Activated naive CD4-positive, alpha-beta T cell treated with anti-CD3 and anti-CD28 coated beads, Interleukin-2, amount 10 ng/mL, durations not matched to agents 7 days and 5 days (primary cell): ENCODE measurements at regions not wholly inside any gene's neighbourhood (a gene's known extent, or its start where the extent isn't known, plus 50 kb on each side); places are given as distances from the start of the nearest gene placed in this dataset.

Source experiments
- CTCF ChIA-PET: fragments of 350-600 bp; sonication (Branson Sonifier 250); formaldehyde crosslinking; loops from one replicate; lab custom pipeline; 2021; ENCODE audit warnings: antibody characterized with exemption; lab: Charles Lee
- DNase-seq: peaks from one replicate; pipeline ENCODE4 v3.0.0-alpha.2; 2020
- H3K27ac Mint-ChIP-seq: one replicate; pipeline ENCODE4 v1.8.0; 2021; ENCODE audit warnings: mild to moderate bottlenecking, moderate library complexity, mixed read lengths
- H3K27me3 Mint-ChIP-seq: one replicate; pipeline ENCODE4 v1.8.0; 2021; ENCODE audit warnings: mild to moderate bottlenecking, mixed read lengths
- H3K36me3 Mint-ChIP-seq: one replicate; pipeline ENCODE4 v1.8.0; 2021; ENCODE audit warnings: mixed read lengths
- H3K4me1 Mint-ChIP-seq: one replicate; pipeline ENCODE4 v1.8.0; 2021; ENCODE audit warnings: mixed read lengths
- H3K4me3 Mint-ChIP-seq: one replicate; pipeline ENCODE4 v1.8.0; 2021; ENCODE audit warnings: mild to moderate bottlenecking, moderate library complexity, mixed read lengths
- H3K9me3 Mint-ChIP-seq: one replicate; pipeline ENCODE4 v1.8.0; 2021; ENCODE audit warnings: mixed read lengths

DNA sequence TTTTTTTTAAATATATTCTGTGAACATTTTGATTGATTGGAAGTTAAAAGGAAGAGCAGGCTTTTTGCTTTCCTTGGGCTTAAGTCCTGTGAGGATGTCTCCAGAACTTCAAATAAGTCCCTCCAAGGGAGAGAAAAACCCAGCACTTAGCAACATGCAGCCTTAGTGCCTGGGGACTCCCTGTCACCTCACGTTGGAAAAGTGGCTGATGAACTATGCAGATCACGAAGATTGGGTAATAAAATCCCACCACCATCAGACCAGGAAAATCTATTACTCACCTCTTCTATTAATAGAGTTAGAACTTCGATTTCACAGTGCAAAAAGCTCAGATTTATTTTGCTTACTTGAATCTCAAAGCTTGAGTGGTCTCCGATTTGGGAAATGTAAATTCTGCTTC is 507.0 kb downstream of the MAT2B start:
- no peak overlapping the region for H3K27ac Mint-ChIP-seq
- no peaks in the 10 kb centered on the region for H3K4me1 Mint-ChIP-seq
- H3K27me3 Mint-ChIP-seq = no peaks in the 10 kb centered on the region
- no peaks in the 10 kb centered on the region for H3K36me3 Mint-ChIP-seq
- no peak overlapping the region for H3K4me3 Mint-ChIP-seq
- H3K9me3 Mint-ChIP-seq = no peaks in the 10 kb centered on the region
- DNase-seq = no peak
- CTCF ChIA-PET = interaction anchor here (0.8 to 0.9 kb wide), 2 partner anchors 10 to 446 kb away, joined by 3 to 4 read pairs; no protein-coding TSS in a partner anchor

DNA sequence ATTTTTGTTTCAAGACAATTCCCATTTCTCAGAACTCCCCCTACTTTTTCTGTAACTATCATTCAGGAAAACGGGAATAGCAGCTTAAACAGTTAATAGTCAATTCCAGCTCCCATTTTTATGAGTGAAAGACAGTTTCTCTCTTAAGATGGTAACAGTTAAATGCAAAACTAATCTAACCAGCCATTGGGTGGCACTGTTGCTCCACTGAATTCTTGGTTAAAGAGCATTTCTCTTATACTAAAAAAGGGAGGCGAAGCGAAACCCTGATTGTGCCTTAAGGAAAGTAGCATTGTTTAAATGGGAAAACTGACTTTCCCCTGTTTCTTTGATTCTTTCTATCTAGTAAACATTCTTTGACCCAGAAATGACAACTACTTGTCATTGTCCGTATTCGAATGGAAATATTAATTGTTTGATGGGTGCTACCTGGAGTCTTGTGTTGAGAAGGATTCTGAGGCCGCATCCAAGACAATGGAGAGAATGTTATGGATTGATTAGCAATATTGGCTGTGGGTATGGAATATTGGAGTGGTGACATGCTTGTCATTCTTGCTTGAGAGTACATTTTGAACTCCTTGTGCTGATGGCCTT is 507.8 kb downstream of the MAT2B start:
- CTCF ChIA-PET = interaction anchor here (0.8 to 0.9 kb wide), 2 partner anchors 9 to 447 kb away, joined by 3 to 4 read pairs; no protein-coding TSS in a partner anchor
- H3K27me3 Mint-ChIP-seq = no peaks in the 10 kb centered on the region
- H3K36me3 Mint-ChIP-seq = no peaks in the 10 kb centered on the region
- no peak overlapping the region for H3K4me3 Mint-ChIP-seq
- DNase-seq = peak; percentile 50
- no peaks in the 10 kb centered on the region for H3K9me3 Mint-ChIP-seq
- H3K27ac Mint-ChIP-seq = no peak overlapping the region
- no peaks in the 10 kb centered on the region for H3K4me1 Mint-ChIP-seq

DNA sequence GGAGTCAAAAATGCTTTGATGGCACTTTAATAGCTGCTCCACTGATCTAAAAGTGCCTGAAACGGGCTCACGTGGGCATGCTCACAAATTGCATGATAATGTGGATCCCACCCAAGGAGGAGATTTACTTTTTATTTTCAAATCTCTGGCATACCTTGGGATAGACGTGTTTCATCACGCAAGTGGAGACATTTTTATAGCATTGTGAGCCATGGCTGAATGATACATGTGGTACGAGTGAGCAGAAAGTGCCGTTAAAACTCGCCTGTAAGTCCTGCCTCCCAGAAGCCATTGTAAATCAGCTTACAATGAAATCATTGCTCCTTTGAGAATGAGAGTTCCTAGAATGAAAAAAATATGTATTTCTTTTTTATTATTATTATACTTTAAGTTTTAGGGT is 514.7 kb downstream of the MAT2B start:
- CTCF ChIA-PET = no interaction called here
- no peaks in the 10 kb centered on the region for H3K4me1 Mint-ChIP-seq
- no peak overlapping the region for H3K27ac Mint-ChIP-seq
- DNase-seq = no peak
- H3K9me3 Mint-ChIP-seq = no peaks in the 10 kb centered on the region
- no peaks in the 10 kb centered on the region for H3K36me3 Mint-ChIP-seq
- H3K4me3 Mint-ChIP-seq = no peak overlapping the region
- no peaks in the 10 kb centered on the region for H3K27me3 Mint-ChIP-seq

DNA sequence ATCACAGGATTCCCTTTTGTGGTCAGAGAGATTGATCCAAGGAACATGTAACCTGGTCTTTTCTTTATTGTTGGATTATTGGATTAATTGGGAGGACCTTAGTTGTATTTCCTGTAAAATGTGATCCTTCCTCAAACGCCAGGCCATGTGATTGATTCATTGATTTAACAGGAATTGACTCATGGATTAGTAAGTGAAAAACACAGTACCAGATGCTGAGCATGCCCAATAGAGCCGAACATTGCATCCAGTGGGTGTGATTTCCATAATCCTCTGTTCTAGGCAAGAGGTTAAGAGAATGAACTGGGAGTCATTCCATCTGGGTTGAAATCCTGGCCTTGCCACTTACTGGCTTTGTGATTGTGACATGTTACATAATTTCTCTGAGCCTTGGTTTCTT is 522.3 kb downstream of the MAT2B start:
- Mint-ChIP-seq H3K36me3 (no peaks in the 10 kb centered on the region), H3K27ac (no peak overlapping the region), H3K9me3 (peaks cover 2% of the 10 kb centered on the region), H3K4me1 (no peaks in the 10 kb centered on the region), H3K4me3 (no peak overlapping the region), H3K27me3 (no peaks in the 10 kb centered on the region)
- CTCF ChIA-PET = no interaction called here
- no peak for DNase-seq

DNA sequence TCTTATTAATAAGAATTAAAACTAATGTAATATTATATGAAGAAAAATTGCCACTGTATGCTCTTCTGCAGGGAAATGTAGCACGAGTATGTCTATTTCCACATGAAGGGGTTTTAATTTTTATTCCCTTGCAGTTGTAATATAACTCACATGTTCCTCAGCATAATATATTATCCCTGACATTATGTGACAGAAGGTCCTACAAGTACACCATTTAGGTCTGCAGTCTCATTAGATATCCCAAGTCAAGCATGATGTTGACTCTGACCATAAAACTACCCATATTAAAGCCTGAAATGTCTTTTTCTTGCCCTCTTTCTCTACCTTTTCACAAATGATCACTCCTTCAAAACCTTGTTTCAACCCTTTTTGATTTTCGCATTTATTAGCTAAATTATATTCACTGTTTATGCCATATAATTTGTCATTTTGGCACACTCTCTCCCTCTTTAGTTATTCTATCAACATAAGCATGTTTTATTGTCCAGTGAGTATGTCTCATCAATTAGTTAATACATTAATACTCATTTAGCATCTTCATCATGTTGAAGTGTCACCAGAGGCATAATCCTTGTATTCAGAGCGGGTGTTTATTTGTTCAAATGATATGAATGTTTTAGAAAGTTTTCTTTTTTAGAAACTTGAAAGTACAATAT is 532.8 kb downstream of the MAT2B start:
- H3K27ac Mint-ChIP-seq = no peak overlapping the region
- CTCF ChIA-PET = no interaction called here
- no peak overlapping the region for H3K4me3 Mint-ChIP-seq
- peaks cover 2% of the 10 kb centered on the region for H3K9me3 Mint-ChIP-seq
- no peaks in the 10 kb centered on the region for H3K4me1 Mint-ChIP-seq
- no peaks in the 10 kb centered on the region for H3K27me3 Mint-ChIP-seq
- H3K36me3 Mint-ChIP-seq = no peaks in the 10 kb centered on the region
- DNase-seq = no peak

DNA sequence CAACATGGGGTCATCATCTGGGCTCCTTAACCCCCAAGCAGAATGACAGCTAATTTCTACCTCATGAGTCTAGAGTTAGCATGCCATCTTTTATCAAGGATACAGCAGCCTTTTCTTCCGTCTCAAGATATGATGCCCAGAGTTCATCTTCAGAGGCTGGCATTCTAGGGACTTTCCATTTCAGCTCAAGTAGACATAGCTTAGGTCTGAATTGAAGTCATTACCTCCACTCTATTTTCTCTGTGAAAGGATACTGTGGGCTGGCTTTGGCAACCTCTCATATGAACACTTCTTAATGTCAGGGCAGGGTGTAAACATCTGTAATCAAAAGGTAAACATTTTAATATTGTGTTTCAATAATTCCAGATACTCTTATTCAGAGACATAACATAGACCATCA is 535.7 kb downstream of the MAT2B start:
- H3K27ac Mint-ChIP-seq = no peak overlapping the region
- H3K36me3 Mint-ChIP-seq = no peaks in the 10 kb centered on the region
- CTCF ChIA-PET = no interaction called here
- no peak overlapping the region for H3K4me3 Mint-ChIP-seq
- DNase-seq = no peak
- no peaks in the 10 kb centered on the region for H3K4me1 Mint-ChIP-seq
- no peaks in the 10 kb centered on the region for H3K27me3 Mint-ChIP-seq
- peaks cover 4% of the 10 kb centered on the region for H3K9me3 Mint-ChIP-seq

DNA sequence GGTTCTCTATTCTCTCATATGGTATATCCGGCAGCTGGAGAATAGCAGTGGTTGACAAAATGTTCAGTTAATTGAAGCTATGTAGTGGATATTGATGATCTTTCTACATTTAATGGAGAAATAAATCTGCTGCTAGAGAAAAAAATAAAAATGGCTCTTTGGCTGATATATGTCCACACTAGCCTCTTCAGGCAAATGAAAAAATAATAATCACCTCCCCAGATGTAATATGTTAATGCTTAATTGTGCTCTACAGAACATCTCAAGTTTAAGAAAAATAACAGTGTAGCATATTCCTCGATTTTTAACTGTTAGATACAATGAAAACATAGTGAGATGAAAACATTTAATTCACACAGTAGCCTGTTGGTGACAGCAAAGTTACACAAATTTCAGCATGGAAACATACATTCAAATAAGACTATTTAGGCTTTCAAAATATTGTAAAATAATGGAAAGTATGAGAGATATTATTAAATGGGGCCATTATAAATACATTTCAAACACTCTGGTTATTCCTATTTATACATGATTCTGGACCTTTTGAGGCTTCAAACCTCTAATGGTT is 543.0 kb downstream of the MAT2B start:
- H3K4me3 Mint-ChIP-seq = no peak overlapping the region
- no peak overlapping the region for H3K27ac Mint-ChIP-seq
- no peak for DNase-seq
- no peaks in the 10 kb centered on the region for H3K27me3 Mint-ChIP-seq
- no peaks in the 10 kb centered on the region for H3K36me3 Mint-ChIP-seq
- H3K4me1 Mint-ChIP-seq = no peaks in the 10 kb centered on the region
- CTCF ChIA-PET = no interaction called here
- H3K9me3 Mint-ChIP-seq = peaks cover 2% of the 10 kb centered on the region

DNA sequence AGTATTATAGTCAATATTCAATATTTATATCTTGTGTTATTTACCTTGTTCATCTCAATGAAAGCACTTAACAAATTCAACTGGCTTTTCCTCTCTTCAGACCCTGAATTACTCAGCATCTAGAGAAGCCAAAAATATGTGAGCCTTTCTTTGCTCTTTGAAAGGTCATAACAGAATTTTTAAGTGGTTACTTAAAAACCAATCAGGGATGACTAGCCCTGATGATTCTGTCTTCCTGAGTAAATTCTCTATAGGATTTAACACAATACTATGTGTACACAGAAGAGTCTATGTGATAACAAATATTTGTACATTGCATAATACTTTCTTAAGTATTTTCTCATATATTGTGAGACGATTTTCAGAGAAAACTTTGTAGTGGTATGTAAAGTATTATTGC is 546.3 kb downstream of the MAT2B start:
- Mint-ChIP-seq H3K27ac (no peak overlapping the region), H3K9me3 (no peaks in the 10 kb centered on the region), H3K27me3 (no peaks in the 10 kb centered on the region), H3K4me1 (no peaks in the 10 kb centered on the region), H3K4me3 (no peak overlapping the region), H3K36me3 (no peaks in the 10 kb centered on the region)
- CTCF ChIA-PET = no interaction called here
- no peak for DNase-seq

DNA sequence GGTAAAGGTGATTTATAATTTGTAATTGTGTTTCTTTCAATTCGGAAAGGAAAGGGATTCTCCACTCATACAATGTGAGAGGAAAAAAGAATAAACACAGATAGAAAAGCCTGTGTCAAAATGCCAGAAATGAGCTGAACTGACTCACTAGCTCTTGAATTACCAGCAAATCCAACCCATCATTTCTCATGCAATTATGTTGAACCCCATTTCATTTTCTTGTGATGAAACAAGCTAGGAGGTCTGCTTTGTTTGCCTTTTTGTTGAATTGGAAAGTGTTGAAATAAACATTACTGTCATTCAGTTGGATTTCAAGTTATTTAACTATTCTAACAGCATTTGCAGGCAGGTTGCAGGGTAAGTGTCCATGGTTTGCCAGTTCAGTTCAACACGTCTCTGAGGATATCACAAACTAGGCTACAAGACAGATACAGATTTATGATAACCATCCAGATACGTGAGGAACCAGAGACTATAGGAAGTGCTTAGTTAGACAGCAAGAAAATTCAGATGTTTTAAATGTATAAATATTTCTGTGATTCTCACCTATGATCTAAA is 547.2 kb downstream of the MAT2B start:
- no peaks in the 10 kb centered on the region for H3K36me3 Mint-ChIP-seq
- no peaks in the 10 kb centered on the region for H3K9me3 Mint-ChIP-seq
- no peaks in the 10 kb centered on the region for H3K27me3 Mint-ChIP-seq
- DNase-seq = no peak
- no peaks in the 10 kb centered on the region for H3K4me1 Mint-ChIP-seq
- CTCF ChIA-PET = no interaction called here
- no peak overlapping the region for H3K4me3 Mint-ChIP-seq
- H3K27ac Mint-ChIP-seq = no peak overlapping the region

DNA sequence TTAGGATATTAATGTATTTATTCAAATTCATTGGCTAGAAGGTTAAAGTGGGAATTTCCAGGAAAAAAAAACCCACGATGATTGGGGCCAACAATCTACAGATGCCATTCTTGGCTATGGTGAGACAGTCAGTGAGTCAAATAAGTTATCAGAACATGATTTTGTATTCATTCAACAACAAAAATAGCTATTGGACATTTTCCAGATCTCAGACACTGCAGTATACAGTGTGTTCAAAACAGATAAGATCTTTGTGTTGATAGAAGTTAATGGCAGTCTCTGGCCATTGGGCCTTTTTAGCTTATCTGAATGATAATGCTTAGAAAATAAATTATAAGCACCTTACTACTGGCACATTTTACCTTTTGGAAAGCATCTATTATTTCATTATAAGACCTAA is 547.7 kb downstream of the MAT2B start:
- no peak overlapping the region for H3K4me3 Mint-ChIP-seq
- H3K9me3 Mint-ChIP-seq = no peaks in the 10 kb centered on the region

DNA sequence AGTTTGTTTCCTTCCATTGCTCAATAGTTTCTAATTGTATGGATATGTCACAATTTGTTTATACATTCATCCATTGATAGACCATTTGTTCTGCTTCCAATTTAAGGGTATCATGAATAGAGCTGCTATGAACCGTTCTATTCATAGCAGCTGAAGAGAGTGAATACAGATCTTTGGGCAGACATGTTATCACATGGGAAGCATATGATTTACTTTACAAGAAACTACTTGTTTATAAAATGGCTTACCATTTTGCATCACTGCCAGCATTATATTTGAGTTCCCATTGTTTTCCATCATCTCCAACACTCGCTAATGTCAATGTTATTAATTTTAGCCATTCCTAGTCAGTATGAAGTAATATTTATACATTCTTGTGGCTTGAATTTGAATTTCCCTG is 549.0 kb downstream of the MAT2B start:
- no peaks in the 10 kb centered on the region for H3K36me3 Mint-ChIP-seq
- H3K9me3 Mint-ChIP-seq = no peaks in the 10 kb centered on the region
- no peak overlapping the region for H3K4me3 Mint-ChIP-seq
- H3K27ac Mint-ChIP-seq = no peak overlapping the region
- DNase-seq = no peak
- no peaks in the 10 kb centered on the region for H3K27me3 Mint-ChIP-seq
- no peaks in the 10 kb centered on the region for H3K4me1 Mint-ChIP-seq
- CTCF ChIA-PET = no interaction called here

More for the DNA sequence above, 547.7 kb downstream of the MAT2B start:
- Mint-ChIP-seq H3K27ac (no peak overlapping the region), H3K4me1 (no peaks in the 10 kb centered on the region), H3K36me3 (no peaks in the 10 kb centered on the region), H3K27me3 (no peaks in the 10 kb centered on the region)
- DNase-seq = no peak
- CTCF ChIA-PET = interaction anchor here (0.7 kb wide), 1 partner anchor 102 kb away, joined by 3 read pairs; no protein-coding TSS in a partner anchor

DNA sequence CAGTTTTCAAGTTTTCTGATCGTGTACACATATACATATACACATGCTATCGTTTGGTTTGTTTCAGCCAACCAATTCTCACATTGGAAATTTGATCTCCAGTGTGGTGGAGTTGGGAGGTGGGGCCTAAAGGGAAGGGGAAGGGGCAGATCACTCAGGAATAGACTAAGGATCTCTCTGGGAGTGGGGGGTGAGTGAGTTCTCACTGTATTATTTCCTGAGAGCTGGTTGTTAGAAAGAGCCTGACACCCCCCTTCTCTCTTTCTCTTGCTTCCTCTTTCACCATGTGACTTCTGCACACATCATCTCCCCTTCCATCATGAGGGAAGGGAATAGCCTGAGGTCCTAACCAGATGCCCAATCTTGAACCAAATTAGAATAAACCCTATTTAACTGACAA is 551.7 kb downstream of the MAT2B start:
- H3K36me3 Mint-ChIP-seq = no peaks in the 10 kb centered on the region
- no peak for DNase-seq

DNA sequence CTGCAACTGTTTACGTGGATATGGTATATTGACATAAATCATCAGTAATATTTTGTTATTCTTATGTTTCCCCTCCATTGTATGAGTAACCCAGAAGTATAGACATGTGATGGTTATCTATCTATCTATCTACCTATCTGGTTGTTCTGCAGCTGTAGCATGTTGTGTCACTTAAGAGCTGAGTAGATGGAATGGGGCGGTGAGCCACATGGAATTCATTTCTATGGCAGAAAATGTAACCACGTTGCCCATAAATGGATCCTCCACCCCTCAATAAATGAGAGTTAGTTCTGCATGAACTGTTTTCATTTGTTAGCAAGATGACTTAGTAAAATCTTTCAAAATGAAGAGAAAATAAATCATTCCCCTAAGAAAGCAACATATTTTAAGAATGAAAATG is 553.2 kb downstream of the MAT2B start:
- DNase-seq = no peak
- Mint-ChIP-seq H3K9me3 (no peaks in the 10 kb centered on the region), H3K27ac (no peak overlapping the region), H3K36me3 (no peaks in the 10 kb centered on the region), H3K4me1 (no peaks in the 10 kb centered on the region), H3K4me3 (no peak overlapping the region), H3K27me3 (no peaks in the 10 kb centered on the region)
- CTCF ChIA-PET = no interaction called here

More for the DNA sequence above, 551.7 kb downstream of the MAT2B start:
- CTCF ChIA-PET = no interaction called here
- Mint-ChIP-seq H3K4me1 (no peaks in the 10 kb centered on the region), H3K27me3 (no peaks in the 10 kb centered on the region), H3K9me3 (no peaks in the 10 kb centered on the region), H3K27ac (no peak overlapping the region), H3K4me3 (no peak overlapping the region)

DNA sequence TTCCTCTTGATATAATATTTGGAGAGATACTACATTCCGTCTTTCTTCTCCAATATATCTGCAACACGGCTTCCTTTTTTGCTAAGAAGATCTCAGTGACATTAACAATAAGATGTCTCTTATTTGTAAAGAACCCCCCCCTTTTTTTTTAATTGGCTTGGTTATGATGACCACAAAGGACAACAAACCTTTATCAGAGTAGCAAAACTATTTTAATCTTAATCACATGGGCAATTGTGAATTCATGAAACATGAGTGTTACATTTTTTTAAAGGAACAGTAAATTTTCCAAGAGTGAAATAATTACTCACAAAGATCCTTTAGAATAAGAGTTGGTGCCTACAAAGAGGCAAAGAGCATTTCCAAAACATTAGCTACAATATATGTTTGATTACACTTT is 554.1 kb downstream of the MAT2B start:
- no peak for DNase-seq
- no peaks in the 10 kb centered on the region for H3K27me3 Mint-ChIP-seq

More for the DNA sequence above, 554.1 kb downstream of the MAT2B start:
- CTCF ChIA-PET = no interaction called here
- Mint-ChIP-seq H3K36me3 (no peaks in the 10 kb centered on the region), H3K27ac (no peak overlapping the region), H3K4me1 (no peaks in the 10 kb centered on the region), H3K9me3 (no peaks in the 10 kb centered on the region), H3K4me3 (no peak overlapping the region)
